ENCODE measurements at regions not wholly inside any gene's neighbourhood (a gene's known extent, or its start where the extent isn't known, plus 50 kb on each side); places are given as distances from the start of the nearest gene placed in this dataset.

GRCh38 chr7:15866753-15867152 lies 180.3 kb upstream of the MEOX2 start:
- Histone ChIP-seq H3K4me3 (no peak overlapping the region), H3K9me3 (no peaks in the 10 kb centered on the region), H3K4me1 (no peaks in the 10 kb centered on the region), H3K27ac (no peak overlapping the region), H3K27me3 (no peaks in the 10 kb centered on the region), H3K36me3 (no peaks in the 10 kb centered on the region)
- no peak for DNase-seq
- no peak for TF ChIP-seq CTCF (IDR thresholded peaks at IDR 0.05)
- TF ChIP-seq POLR2A (IDR thresholded peaks at IDR 0.05), result no peak

GRCh38 chr7:15864626-15864991 lies 178.1 kb upstream of the MEOX2 start:
- no peaks in the 10 kb centered on the region for H3K4me1 ChIP-seq
- no peak for DNase-seq
- TF ChIP-seq CTCF (IDR thresholded peaks at IDR 0.05), result no peak
- TF ChIP-seq POLR2A (IDR thresholded peaks at IDR 0.05), result no peak
- no peak overlapping the region for H3K27ac ChIP-seq
- H3K27me3 ChIP-seq, result no peaks in the 10 kb centered on the region
- H3K9me3 ChIP-seq, result no peaks in the 10 kb centered on the region
- no peak overlapping the region for H3K4me3 ChIP-seq
- H3K36me3 ChIP-seq, result no peaks in the 10 kb centered on the region

- Histone ChIP-seq H3K27me3 (no peaks in the 10 kb centered on the region), H3K4me3 (no peak overlapping the region), H3K36me3 (no peaks in the 10 kb centered on the region), H3K9me3 (no peaks in the 10 kb centered on the region), H3K4me1 (no peaks in the 10 kb centered on the region), H3K27ac (no peak overlapping the region)
- no peak for DNase-seq
- no peak for TF ChIP-seq POLR2A (IDR thresholded peaks at IDR 0.05)
- no peak for TF ChIP-seq CTCF (IDR thresholded peaks at IDR 0.05)
These were observed 177.6 kb upstream of the MEOX2 start for GRCh38 chr7:15863951-15864625.

GRCh38 chr7:15862781-15863165 lies 176.3 kb upstream of the MEOX2 start:
- DNase-seq, result no peak
- H3K4me1 ChIP-seq, result no peaks in the 10 kb centered on the region
- H3K4me3 ChIP-seq, result no peak overlapping the region
- H3K36me3 ChIP-seq, result no peaks in the 10 kb centered on the region
- H3K27ac ChIP-seq, result no peak overlapping the region
- H3K27me3 ChIP-seq, result no peaks in the 10 kb centered on the region
- TF ChIP-seq POLR2A (IDR thresholded peaks at IDR 0.05), result no peak
- TF ChIP-seq CTCF (IDR thresholded peaks at IDR 0.05), result no peak
- no peaks in the 10 kb centered on the region for H3K9me3 ChIP-seq

- no peaks in the 10 kb centered on the region for H3K27me3 ChIP-seq
- H3K27ac ChIP-seq, result no peak overlapping the region
- no peak for DNase-seq
- no peak for TF ChIP-seq POLR2A (IDR thresholded peaks at IDR 0.05)
- H3K36me3 ChIP-seq, result no peaks in the 10 kb centered on the region
- H3K9me3 ChIP-seq, result no peaks in the 10 kb centered on the region
- no peak overlapping the region for H3K4me3 ChIP-seq
- no peaks in the 10 kb centered on the region for H3K4me1 ChIP-seq
These were observed 175.7 kb upstream of the MEOX2 start for GRCh38 chr7:15862016-15862780.

GRCh38 chr7:15860264-15860949 lies 173.9 kb upstream of the MEOX2 start:
- no peaks in the 10 kb centered on the region for H3K9me3 ChIP-seq
- H3K27ac ChIP-seq, result no peak overlapping the region
- no peak for DNase-seq
- no peak for TF ChIP-seq POLR2A (IDR thresholded peaks at IDR 0.05)
- TF ChIP-seq CTCF (IDR thresholded peaks at IDR 0.05), result no peak
- no peaks in the 10 kb centered on the region for H3K36me3 ChIP-seq
- H3K4me1 ChIP-seq, result peaks cover 0 to 3% (median 0%) of the 10 kb centered on the region in 4 donors
- H3K4me3 ChIP-seq, result no peak overlapping the region
- no peaks in the 10 kb centered on the region for H3K27me3 ChIP-seq
